CD14-positive monocyte (primary cell): ENCODE measurements at regions not wholly inside any gene's neighbourhood (a gene's known extent, or its start where the extent isn't known, plus 50 kb on each side); places are given as distances from the start of the nearest gene placed in this dataset.

Experiments used
- DNase-seq, 3 donors: peaks; one replicate each; pipeline ENCODE4 v3.0.0-alpha.2; 2011 to 2022
- H2AFZ ChIP-seq: 2 replicates; pipeline ENCODE4 v1.6.0; 2012; ENCODE audit warnings: mild to moderate bottlenecking, low read depth, low read length, inconsistent platforms; ENCODE audit not compliant: insufficient read depth, poor library complexity, severe bottlenecking
- H3K27ac ChIP-seq, 2 donors: 1 replicate in 1 of 2; 2 replicates in 1 of 2; pipeline ENCODE4 v1.5.1; 2012 to 2013; ENCODE audit warnings: low read length in 2 of 2, control low read depth in 1 of 2, inconsistent platforms in 1 of 2, low read depth in 1 of 2, mild to moderate bottlenecking in 1 of 2
- H3K27me3 ChIP-seq, 2 donors: one replicate each; pipeline versions ENCODE4 v1.6.0 to v1.6.1; 2011 to 2013; ENCODE audit warnings: low read length in 2 of 2; ENCODE audit not compliant: control insufficient read depth in 2 of 2, insufficient read depth in 2 of 2
- H3K36me3 ChIP-seq, 2 donors: replicated peaks in 1 of 2; 1 replicate in 1 of 2; 2 replicates in 1 of 2; pipeline versions ENCODE4 v1.5.1 to v1.6.1; 2012 to 2013; ENCODE audit warnings: low read length in 2 of 2, control low read depth in 1 of 2, inconsistent platforms in 1 of 2, mild to moderate bottlenecking in 1 of 2; ENCODE audit not compliant: insufficient read depth in 2 of 2, control insufficient read depth in 1 of 2
- H3K4me1 ChIP-seq, 2 donors: 1 replicate in 1 of 2; 2 replicates in 1 of 2; pipeline versions ENCODE4 v1.5.1 to v1.6.1; 2012 to 2013; ENCODE audit warnings: low read length in 2 of 2, control low read depth in 1 of 2, inconsistent platforms in 1 of 2, mild to moderate bottlenecking in 1 of 2, moderate library complexity in 1 of 2; ENCODE audit not compliant: insufficient read depth in 2 of 2, control insufficient read depth in 1 of 2
- H3K4me2 ChIP-seq: replicated peaks from 2 replicates; pipeline ENCODE3; 2012; ENCODE audit warnings: low read length, moderate library complexity, mild to moderate bottlenecking; ENCODE audit not compliant: poor library complexity, severe bottlenecking; ENCODE audit errors: extremely low read depth
- H3K4me3 ChIP-seq, 3 experiments: fragments of 200-600 bp in 1 of 3; sonication (generic) in 1 of 3; replicated peaks in 1 of 3; 1 replicate in 2 of 3; 2 replicates in 1 of 3; pipeline ENCODE4 v1.5.1; 2011 to 2013; ENCODE audit warnings: low read length in 3 of 3, mild to moderate bottlenecking in 3 of 3, control low read depth in 2 of 3, low read depth in 2 of 3, inconsistent platforms in 1 of 3, moderate library complexity in 1 of 3
- H3K79me2 ChIP-seq: 2 replicates; pipeline ENCODE4 v1.6.0; 2012; ENCODE audit warnings: mild to moderate bottlenecking, control low read depth, inconsistent platforms, low read length, moderate library complexity; ENCODE audit not compliant: insufficient read depth
- H3K9ac ChIP-seq: 2 replicates; pipeline ENCODE4 v1.6.0; 2017; ENCODE audit warnings: low read length, mild to moderate bottlenecking; ENCODE audit not compliant: insufficient read depth, poor library complexity, severe bottlenecking
- H3K9me3 ChIP-seq, 2 donors: replicated peaks in 1 of 2; 1 replicate in 1 of 2; 2 replicates in 1 of 2; pipeline versions ENCODE4 v1.5.1 to v1.6.1; 2012 to 2013; ENCODE audit warnings: low read length in 2 of 2, control low read depth in 1 of 2; ENCODE audit not compliant: control insufficient read depth in 1 of 2, insufficient read depth in 1 of 2
- H4K20me1 ChIP-seq: 2 replicates; pipeline ENCODE4 v1.6.0; 2012; ENCODE audit warnings: mild to moderate bottlenecking, low read length, control low read depth, moderate library complexity; ENCODE audit not compliant: insufficient read depth
- H3K27ac Mint-ChIP-seq, 7 donors: one replicate each; pipeline ENCODE4 v1.8.0; 2020; ENCODE audit warnings: mild to moderate bottlenecking in 7 of 7, mixed read lengths in 7 of 7, moderate library complexity in 6 of 7, inconsistent platforms in 2 of 7
- H3K27me3 Mint-ChIP-seq, 3 donors: one replicate each; pipeline ENCODE4 v1.8.0; 2021 to 2022; ENCODE audit warnings: low read depth in 3 of 3, mild to moderate bottlenecking in 3 of 3, mixed read lengths in 3 of 3, moderate library complexity in 3 of 3, inconsistent platforms in 1 of 3
- H3K36me3 Mint-ChIP-seq, 2 donors: one replicate each; pipeline ENCODE4 v1.8.0; 2020; ENCODE audit warnings: mixed read lengths in 2 of 2, inconsistent platforms in 1 of 2, mild to moderate bottlenecking in 1 of 2
- H3K4me1 Mint-ChIP-seq: one replicate; pipeline ENCODE4 v1.8.0; 2020; ENCODE audit warnings: mild to moderate bottlenecking, mixed read lengths
- H3K4me3 Mint-ChIP-seq, 2 donors: one replicate each; pipeline ENCODE4 v1.8.0; 2020; ENCODE audit warnings: mild to moderate bottlenecking in 2 of 2, mixed read lengths in 2 of 2, moderate library complexity in 1 of 2
- H3K9me3 Mint-ChIP-seq, 7 donors: one replicate each; pipeline ENCODE4 v1.8.0; 2020 to 2022; ENCODE audit warnings: mixed read lengths in 7 of 7, mild to moderate bottlenecking in 6 of 7, moderate library complexity in 6 of 7, inconsistent platforms in 2 of 7
- CTCF ChIP-seq: fragments of 200-600 bp; IDR thresholded peaks from one replicate; pipeline ENCODE4 v1.8.0; 2022; ENCODE audit warnings: antibody characterized with exemption, mild to moderate bottlenecking
- WGBS: methylation state at CpG from one replicate; pipeline ENCODE4 v1.1.5; 2013; ENCODE audit warnings: missing lambda C conversion rate; ENCODE audit not compliant: insufficient coverage; 5-methylcytosine and 5-hydroxymethylcytosine counted together
- intact Hi-C, 2 donors: fragments of 100-400 bp; cut with micrococcal nuclease; formaldehyde crosslinking; loops; one replicate each; pipeline versions ENCODE4 v1.15.0 to v1.15.1; 2023

GRCh38 chr12:91542666-91543065 is 360.0 kb upstream of the DCN start:
- WGBS, result no CpG with 5 or more reads among the region's 2 CpGs
- Histone ChIP-seq H3K9me3 (peaks cover 3 to 30% of the 10 kb centered on the region in 2 donors), H3K4me3 (no peak overlapping the region), H3K4me2 (no peak overlapping the region), H3K79me2 (no peaks in the 10 kb centered on the region), H3K27me3 (no peaks in the 10 kb centered on the region), H3K36me3 (no peaks in the 10 kb centered on the region), H2AFZ (no peak overlapping the region), H3K9ac (no peak overlapping the region), H4K20me1 (no peaks in the 10 kb centered on the region), H3K27ac (no peak overlapping the region), H3K4me1 (no peaks in the 10 kb centered on the region)
- Mint-ChIP-seq H3K4me3 (no peak overlapping the region), H3K27ac (no peak overlapping the region), H3K4me1 (no peaks in the 10 kb centered on the region), H3K27me3 (peaks cover 2 to 3% (median 2%) of the 10 kb centered on the region in 3 donors), H3K36me3 (no peaks in the 10 kb centered on the region), H3K9me3 (peaks cover 4 to 16% (median 6%) of the 10 kb centered on the region in 7 donors)
- intact Hi-C loops, result no loop called here
- TF ChIP-seq CTCF, result no peak
- no peak for DNase-seq

GRCh38 chr12:91542067-91542466 is 359.4 kb upstream of the DCN start:
- Mint-ChIP-seq H3K36me3 (no peaks in the 10 kb centered on the region), H3K9me3 (peaks cover 3 to 15% (median 6%) of the 10 kb centered on the region in 7 donors), H3K4me3 (no peak overlapping the region), H3K4me1 (no peaks in the 10 kb centered on the region), H3K27me3 (peaks cover 2% of the 10 kb centered on the region in 3 donors), H3K27ac (no peak overlapping the region)
- Histone ChIP-seq H3K4me1 (no peaks in the 10 kb centered on the region), H3K4me2 (no peak overlapping the region), H3K9ac (no peak overlapping the region), H3K79me2 (no peaks in the 10 kb centered on the region), H4K20me1 (no peaks in the 10 kb centered on the region), H3K36me3 (no peaks in the 10 kb centered on the region), H2AFZ (no peak overlapping the region), H3K4me3 (no peak overlapping the region), H3K9me3 (peaks cover 3 to 30% of the 10 kb centered on the region in 2 donors), H3K27ac (no peak overlapping the region), H3K27me3 (no peaks in the 10 kb centered on the region)
- TF ChIP-seq CTCF, result no peak
- DNase-seq, result no peak
- intact Hi-C loops, result no loop called here
- no CpG with 5 or more reads among the region's 1 CpG for WGBS
